Hepatocyte (in vitro differentiated cells): ENCODE measurements at regions not wholly inside any gene's neighbourhood (a gene's known extent, or its start where the extent isn't known, plus 50 kb on each side); places are given as distances from the start of the nearest gene placed in this dataset. TPM values are rescaled to one million over a fixed set of nuclear protein-coding genes. Genes with fewer than 3 reads are reported as not detected.

Source experiments
- small RNA-seq: library from RNA; depleted of rRNA; stranded (forward); fragments of <200 nt; gene quantifications from one replicate; pipeline ENCODE3, GENCODE V24; 2014

Small RNAs in the stretch of these regions (small RNA-seq; reads per million reads assigned to genes)
- gene AC114737.2: not detected
